Parathyroid adenoma (tissue), 2 donors: ENCODE measurements at regions not wholly inside any gene's neighbourhood (a gene's known extent, or its start where the extent isn't known, plus 50 kb on each side); places are given as distances from the start of the nearest gene placed in this dataset.

Experiments used
- H2AFZ ChIP-seq: fragments of 300-600 bp; sonication (generic); one replicate; pipeline ENCODE4 v1.7.0; 2017; ENCODE audit warnings: antibody characterized with exemption, mild to moderate bottlenecking
- H3K27ac ChIP-seq: fragments of 300-600 bp; sonication (generic); one replicate; pipeline ENCODE4 v1.7.0; 2017
- H3K27me3 ChIP-seq: fragments of 300-600 bp; sonication (generic); one replicate; pipeline ENCODE4 v1.7.0; 2017; ENCODE audit warnings: low read length; ENCODE audit not compliant: control insufficient read depth, insufficient read depth
- H3K36me3 ChIP-seq: fragments of 300-600 bp; sonication (generic); one replicate; pipeline ENCODE4 v1.7.0; 2017; ENCODE audit warnings: low read length; ENCODE audit not compliant: control insufficient read depth, insufficient read depth
- H3K4me1 ChIP-seq: fragments of 300-600 bp; sonication (generic); one replicate; pipeline ENCODE4 v1.7.0; 2017; ENCODE audit warnings: control low read depth
- H3K4me2 ChIP-seq: fragments of 300-600 bp; sonication (generic); one replicate; pipeline ENCODE4 v1.7.0; 2017; ENCODE audit warnings: low read length
- H3K4me3 ChIP-seq: fragments of 300-600 bp; sonication (generic); one replicate; pipeline ENCODE4 v1.7.0; 2017; ENCODE audit warnings: low read depth, low read length
- H3K79me2 ChIP-seq: fragments of 300-600 bp; sonication (generic); one replicate; pipeline ENCODE4 v1.7.0; 2017; ENCODE audit warnings: control low read depth
- H3K9ac ChIP-seq: fragments of 300-600 bp; sonication (generic); one replicate; pipeline ENCODE4 v1.7.0; 2017; ENCODE audit warnings: mild to moderate bottlenecking
- H3K9me3 ChIP-seq: fragments of 300-600 bp; sonication (generic); one replicate; pipeline ENCODE4 v1.7.0; 2017; ENCODE audit warnings: low read length; ENCODE audit not compliant: control insufficient read depth
- TF ChIP-seq, protein P1 (sequence below): fragments of 300-600 bp; sonication (generic); IDR thresholded peaks from one replicate; pipeline ENCODE4 v1.7.0; 2017; ENCODE audit warnings: antibody characterized with exemption, mild to moderate bottlenecking
- donor health status: primary hyperparathyroidism.

DNA sequence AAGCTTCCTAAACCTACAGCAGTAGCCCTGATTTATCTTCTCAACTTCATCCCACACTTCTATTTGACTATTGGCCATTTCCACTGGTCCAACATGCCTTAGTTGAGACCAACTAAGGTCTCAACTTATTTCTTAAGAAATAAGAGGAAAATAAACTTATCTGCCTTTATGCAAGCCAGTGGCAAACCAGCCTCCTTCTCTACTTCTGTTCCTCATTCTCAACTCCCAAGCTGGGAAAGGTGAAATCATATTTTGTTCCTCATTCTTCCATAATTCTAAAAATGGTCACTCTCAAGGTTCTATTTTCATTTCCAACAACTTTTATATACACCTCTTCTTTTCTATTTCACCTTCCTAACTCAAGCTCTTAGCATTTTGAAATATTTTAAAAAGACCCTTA, 149.6 kb upstream of the C9orf72 start:
- Histone ChIP-seq H3K4me1 (no peaks in the 10 kb centered on the region), H3K9me3 (no peaks in the 10 kb centered on the region), H3K4me2 (no peak overlapping the region), H3K9ac (no peak overlapping the region), H3K4me3 (no peak overlapping the region), H2AFZ (no peak overlapping the region), H3K79me2 (no peaks in the 10 kb centered on the region), H3K36me3 (no peaks in the 10 kb centered on the region), H3K27me3 (no peaks in the 10 kb centered on the region), H3K27ac (no peak overlapping the region)
- TF ChIP-seq, protein P1, sequence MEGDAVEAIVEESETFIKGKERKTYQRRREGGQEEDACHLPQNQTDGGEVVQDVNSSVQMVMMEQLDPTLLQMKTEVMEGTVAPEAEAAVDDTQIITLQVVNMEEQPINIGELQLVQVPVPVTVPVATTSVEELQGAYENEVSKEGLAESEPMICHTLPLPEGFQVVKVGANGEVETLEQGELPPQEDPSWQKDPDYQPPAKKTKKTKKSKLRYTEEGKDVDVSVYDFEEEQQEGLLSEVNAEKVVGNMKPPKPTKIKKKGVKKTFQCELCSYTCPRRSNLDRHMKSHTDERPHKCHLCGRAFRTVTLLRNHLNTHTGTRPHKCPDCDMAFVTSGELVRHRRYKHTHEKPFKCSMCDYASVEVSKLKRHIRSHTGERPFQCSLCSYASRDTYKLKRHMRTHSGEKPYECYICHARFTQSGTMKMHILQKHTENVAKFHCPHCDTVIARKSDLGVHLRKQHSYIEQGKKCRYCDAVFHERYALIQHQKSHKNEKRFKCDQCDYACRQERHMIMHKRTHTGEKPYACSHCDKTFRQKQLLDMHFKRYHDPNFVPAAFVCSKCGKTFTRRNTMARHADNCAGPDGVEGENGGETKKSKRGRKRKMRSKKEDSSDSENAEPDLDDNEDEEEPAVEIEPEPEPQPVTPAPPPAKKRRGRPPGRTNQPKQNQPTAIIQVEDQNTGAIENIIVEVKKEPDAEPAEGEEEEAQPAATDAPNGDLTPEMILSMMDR = no peak

DNA sequence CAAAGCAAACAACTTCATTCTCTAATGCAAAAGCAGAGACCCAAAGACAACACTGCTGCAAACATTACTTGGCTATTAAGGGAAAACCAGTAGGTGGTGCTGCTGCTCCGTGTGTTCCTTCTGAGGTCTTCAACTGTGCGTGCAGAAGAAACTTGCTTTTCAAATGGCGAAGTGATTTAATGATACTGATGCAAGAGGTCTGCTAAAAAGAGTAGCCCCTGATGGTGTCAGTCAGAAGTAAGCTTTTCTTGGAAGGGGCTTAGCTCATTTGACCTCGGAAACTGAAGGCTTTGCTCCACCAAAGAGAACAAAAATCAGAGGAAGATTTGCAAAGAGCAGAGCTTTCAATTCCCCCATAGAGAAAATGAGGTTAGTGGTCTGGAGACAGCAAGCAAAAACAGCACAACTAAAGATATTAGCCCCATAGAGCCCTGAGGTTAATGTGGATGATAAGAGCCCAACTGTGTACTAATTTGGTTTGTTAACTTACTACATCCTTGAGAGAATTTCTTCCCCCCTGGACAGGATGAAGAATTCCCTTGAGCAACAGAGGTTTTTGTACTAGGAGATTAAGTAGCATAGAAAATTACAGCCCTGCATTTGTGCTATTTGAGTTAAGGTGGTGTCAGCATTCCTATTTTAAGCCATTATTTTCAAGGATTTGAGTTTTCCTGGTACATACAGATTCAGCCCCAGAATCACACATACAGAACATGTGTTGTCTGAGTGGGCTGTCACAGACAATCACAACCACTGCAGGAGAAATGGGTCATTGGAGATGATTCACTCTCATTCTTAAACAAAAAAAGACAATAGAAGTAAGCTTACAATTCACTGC, 153.2 kb upstream of the C9orf72 start:
- no peaks in the 10 kb centered on the region for H3K9me3 ChIP-seq
- H3K4me2 ChIP-seq = no peak overlapping the region
- TF ChIP-seq, protein P1 = peak; percentile 52
- H3K9ac ChIP-seq = no peak overlapping the region
- H3K4me1 ChIP-seq = no peaks in the 10 kb centered on the region
- H3K4me3 ChIP-seq = no peak overlapping the region
- peak overlapping the region; percentile 33 for H2AFZ ChIP-seq
- no peak overlapping the region for H3K27ac ChIP-seq
- H3K79me2 ChIP-seq = no peaks in the 10 kb centered on the region
- no peaks in the 10 kb centered on the region for H3K36me3 ChIP-seq
- no peaks in the 10 kb centered on the region for H3K27me3 ChIP-seq

DNA sequence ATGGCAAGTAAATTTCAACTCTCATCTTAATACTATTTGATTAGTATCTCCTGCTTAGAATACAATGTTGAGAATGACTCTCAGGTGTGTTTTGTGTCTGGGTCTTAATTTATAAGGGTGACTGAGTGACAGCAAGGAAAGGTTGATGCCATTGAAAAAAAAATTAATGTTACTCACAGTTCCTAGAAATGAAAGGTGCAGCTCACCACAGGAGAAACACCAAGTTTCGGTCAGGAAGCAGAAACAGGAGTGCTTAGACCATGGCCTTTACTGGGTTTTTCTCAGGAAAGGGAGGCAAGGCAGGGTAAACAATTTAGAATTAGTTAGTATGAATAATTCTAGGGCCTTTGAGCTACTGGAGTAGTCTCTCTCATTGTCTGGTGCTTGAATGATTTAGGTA, 159.2 kb upstream of the C9orf72 start:
- H3K4me3 ChIP-seq = no peak overlapping the region
- H3K9me3 ChIP-seq = no peaks in the 10 kb centered on the region
- H3K4me2 ChIP-seq = no peak overlapping the region
- TF ChIP-seq, protein P1 = no peak
- H2AFZ ChIP-seq = no peak overlapping the region
- H3K79me2 ChIP-seq = no peaks in the 10 kb centered on the region
- no peaks in the 10 kb centered on the region for H3K36me3 ChIP-seq
- no peak overlapping the region for H3K9ac ChIP-seq
- no peak overlapping the region for H3K27ac ChIP-seq
- H3K27me3 ChIP-seq = no peaks in the 10 kb centered on the region
- H3K4me1 ChIP-seq = no peaks in the 10 kb centered on the region

DNA sequence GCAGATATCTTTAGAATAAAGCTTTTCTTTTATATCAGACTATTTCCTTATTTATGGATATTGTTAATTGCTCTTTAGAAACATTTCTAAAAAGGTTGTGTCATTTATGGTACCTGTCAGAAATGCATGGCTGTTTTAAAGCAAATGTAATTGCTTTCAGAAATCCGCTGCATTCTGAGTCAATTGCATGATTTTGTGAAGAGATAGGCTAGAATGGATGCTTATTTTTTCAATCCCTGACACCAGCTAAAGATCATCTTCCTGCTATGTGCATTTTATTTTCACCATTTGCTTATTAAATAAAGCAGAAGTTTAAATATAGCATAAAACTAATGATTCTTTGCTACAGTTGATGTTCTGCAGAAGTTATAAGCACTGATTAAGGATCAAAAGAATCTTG, 170.2 kb upstream of the C9orf72 start:
- H3K4me2 ChIP-seq = no peak overlapping the region
- no peaks in the 10 kb centered on the region for H3K9me3 ChIP-seq
- no peak overlapping the region for H3K27ac ChIP-seq
- TF ChIP-seq, protein P1 = no peak
- H3K4me1 ChIP-seq = no peaks in the 10 kb centered on the region
- H3K4me3 ChIP-seq = no peak overlapping the region
- H3K79me2 ChIP-seq = no peaks in the 10 kb centered on the region
- H3K27me3 ChIP-seq = no peaks in the 10 kb centered on the region
- H2AFZ ChIP-seq = no peak overlapping the region
- H3K36me3 ChIP-seq = no peaks in the 10 kb centered on the region
- H3K9ac ChIP-seq = no peak overlapping the region

DNA sequence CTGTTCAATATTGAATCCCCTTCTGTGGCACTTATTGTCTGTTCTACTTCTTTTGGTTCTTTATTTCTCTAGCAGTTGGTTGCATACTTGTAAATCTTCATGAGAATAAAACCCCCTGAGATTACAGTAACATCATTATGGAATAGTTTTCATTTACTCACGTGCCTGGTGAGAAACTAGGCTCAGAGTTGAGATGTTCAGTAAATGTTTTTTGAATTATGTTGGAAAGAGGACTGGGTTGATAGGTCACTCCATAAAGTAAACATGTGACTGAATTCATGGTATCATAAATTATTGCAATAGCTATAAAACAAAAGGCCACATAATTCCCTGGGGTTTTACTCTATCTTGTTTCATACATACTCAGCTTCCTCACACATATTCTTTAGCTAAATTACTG, 174.2 kb upstream of the C9orf72 start:
- Histone ChIP-seq H3K4me3 (no peak overlapping the region), H3K27ac (no peak overlapping the region), H3K9me3 (no peaks in the 10 kb centered on the region), H3K27me3 (no peaks in the 10 kb centered on the region), H3K9ac (no peak overlapping the region), H2AFZ (no peak overlapping the region), H3K36me3 (no peaks in the 10 kb centered on the region), H3K79me2 (no peaks in the 10 kb centered on the region), H3K4me1 (no peaks in the 10 kb centered on the region), H3K4me2 (no peak overlapping the region)
- TF ChIP-seq, protein P1 = no peak
